ENCODE measurements at regions not wholly inside any gene's neighbourhood (a gene's known extent, or its start where the extent isn't known, plus 50 kb on each side); places are given as distances from the start of the nearest gene placed in this dataset.
A peak's percentile ranks its signal among the peaks of the same experiment; 100 is the strongest.

DNA sequence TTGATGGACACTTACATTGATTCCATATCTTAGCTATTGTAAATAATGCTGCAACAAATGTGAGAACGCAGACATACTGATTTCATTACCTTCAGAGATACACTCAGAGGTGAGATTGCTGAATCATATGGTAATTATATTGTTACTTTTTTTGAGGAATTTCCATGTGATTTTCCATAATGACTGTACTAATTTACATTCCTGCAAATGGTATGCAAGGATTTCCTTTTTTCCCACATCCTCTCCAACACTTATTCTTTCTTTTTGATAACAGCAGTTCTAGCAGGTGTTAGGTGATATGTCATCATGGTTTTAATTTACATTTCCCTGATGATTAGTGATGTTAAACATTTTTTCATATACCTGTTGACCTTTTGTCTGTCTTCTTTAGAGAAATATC, 207.7 kb downstream of the C11orf87 start:
- H3K36me3 ChIP-seq (ENCODE audit: control insufficient read depth, insufficient read depth, low read length) = no peaks in the 10 kb centered on the region
- H3K27me3 Mint-ChIP-seq (ENCODE audit: insufficient read depth) = no peaks in the 10 kb centered on the region
- H3K9me3 ChIP-seq (ENCODE audit: control insufficient read depth, low read length) = peaks cover 2% of the 10 kb centered on the region
- no peak overlapping the region for H3K27ac Mint-ChIP-seq
- no peak overlapping the region for H3K9ac ChIP-seq (ENCODE audit: extremely low read depth, low read length, poor library complexity, severe bottlenecking)
- WGBS, 2 experiments (ENCODE audit: insufficient coverage in 1 of 2, insufficient read length in 1 of 2) = no CpG with 5 or more reads among the region's 1 CpG
- H3K4me3 ChIP-seq (ENCODE audit: low read length) = no peak overlapping the region
- no peak overlapping the region for H3K27ac ChIP-seq (ENCODE audit: low read depth, low read length)
- TF ChIP-seq, protein P1, sequence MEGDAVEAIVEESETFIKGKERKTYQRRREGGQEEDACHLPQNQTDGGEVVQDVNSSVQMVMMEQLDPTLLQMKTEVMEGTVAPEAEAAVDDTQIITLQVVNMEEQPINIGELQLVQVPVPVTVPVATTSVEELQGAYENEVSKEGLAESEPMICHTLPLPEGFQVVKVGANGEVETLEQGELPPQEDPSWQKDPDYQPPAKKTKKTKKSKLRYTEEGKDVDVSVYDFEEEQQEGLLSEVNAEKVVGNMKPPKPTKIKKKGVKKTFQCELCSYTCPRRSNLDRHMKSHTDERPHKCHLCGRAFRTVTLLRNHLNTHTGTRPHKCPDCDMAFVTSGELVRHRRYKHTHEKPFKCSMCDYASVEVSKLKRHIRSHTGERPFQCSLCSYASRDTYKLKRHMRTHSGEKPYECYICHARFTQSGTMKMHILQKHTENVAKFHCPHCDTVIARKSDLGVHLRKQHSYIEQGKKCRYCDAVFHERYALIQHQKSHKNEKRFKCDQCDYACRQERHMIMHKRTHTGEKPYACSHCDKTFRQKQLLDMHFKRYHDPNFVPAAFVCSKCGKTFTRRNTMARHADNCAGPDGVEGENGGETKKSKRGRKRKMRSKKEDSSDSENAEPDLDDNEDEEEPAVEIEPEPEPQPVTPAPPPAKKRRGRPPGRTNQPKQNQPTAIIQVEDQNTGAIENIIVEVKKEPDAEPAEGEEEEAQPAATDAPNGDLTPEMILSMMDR (conservative IDR thresholded peaks at IDR 0.05) = no peak
- no peaks in the 10 kb centered on the region for H3K4me1 Mint-ChIP-seq
- H3K36me3 Mint-ChIP-seq (ENCODE audit: low read depth) = no peaks in the 10 kb centered on the region
- H3K27me3 ChIP-seq (ENCODE audit: control insufficient read depth, insufficient read depth, low read length, poor library complexity, severe bottlenecking) = no peaks in the 10 kb centered on the region
- no peak overlapping the region for H3K4me3 Mint-ChIP-seq
- H3K4me1 ChIP-seq (ENCODE audit: control insufficient read depth, insufficient read depth, low read length) = no peaks in the 10 kb centered on the region
- no peaks in the 10 kb centered on the region for H3K9me3 Mint-ChIP-seq
- no peak for DNase-seq

DNA sequence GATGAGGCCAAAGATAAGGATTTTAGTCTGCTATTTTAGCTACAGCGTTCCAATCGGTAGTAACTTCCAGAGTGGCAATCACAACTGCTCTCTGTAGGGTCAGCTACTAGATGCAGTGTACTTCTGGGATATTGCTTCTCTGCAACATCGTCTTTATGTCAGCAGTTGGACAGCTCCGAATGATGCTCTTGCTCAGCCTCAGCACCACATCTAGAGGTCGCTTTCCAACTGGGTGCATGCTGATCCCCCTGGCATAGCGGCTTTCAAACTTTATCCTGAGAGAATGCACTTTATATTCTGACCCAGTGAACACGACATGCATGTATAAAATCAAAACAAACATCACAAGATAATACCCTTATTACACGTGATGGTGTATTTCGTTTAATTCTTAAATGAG, 219.6 kb downstream of the C11orf87 start:
- 27 to 37% methylated on average over 3 to 7 of the region's 9 CpGs for WGBS, 2 experiments (ENCODE audit: insufficient coverage in 1 of 2, insufficient read length in 1 of 2)
- DNase-seq = peak; percentile 83
- no peak overlapping the region for H3K4me3 ChIP-seq (ENCODE audit: low read length)
- Mint-ChIP-seq H3K27me3 (ENCODE audit: insufficient read depth) (peaks cover 10% of the 10 kb centered on the region), H3K4me3 (no peak overlapping the region), H3K27ac (no peak overlapping the region), H3K4me1 (no peaks in the 10 kb centered on the region), H3K9me3 (no peaks in the 10 kb centered on the region), H3K36me3 (ENCODE audit: low read depth) (no peaks in the 10 kb centered on the region)
- TF ChIP-seq, protein P1 (conservative IDR thresholded peaks at IDR 0.05) = peak; percentile 56
- no peaks in the 10 kb centered on the region for H3K4me1 ChIP-seq (ENCODE audit: control insufficient read depth, insufficient read depth, low read length)
- H3K9me3 ChIP-seq (ENCODE audit: control insufficient read depth, low read length) = no peaks in the 10 kb centered on the region
- H3K36me3 ChIP-seq (ENCODE audit: control insufficient read depth, insufficient read depth, low read length) = no peaks in the 10 kb centered on the region
- no peaks in the 10 kb centered on the region for H3K27me3 ChIP-seq (ENCODE audit: control insufficient read depth, insufficient read depth, low read length, poor library complexity, severe bottlenecking)
- no peak overlapping the region for H3K9ac ChIP-seq (ENCODE audit: extremely low read depth, low read length, poor library complexity, severe bottlenecking)
- H3K27ac ChIP-seq (ENCODE audit: low read depth, low read length) = no peak overlapping the region

DNA sequence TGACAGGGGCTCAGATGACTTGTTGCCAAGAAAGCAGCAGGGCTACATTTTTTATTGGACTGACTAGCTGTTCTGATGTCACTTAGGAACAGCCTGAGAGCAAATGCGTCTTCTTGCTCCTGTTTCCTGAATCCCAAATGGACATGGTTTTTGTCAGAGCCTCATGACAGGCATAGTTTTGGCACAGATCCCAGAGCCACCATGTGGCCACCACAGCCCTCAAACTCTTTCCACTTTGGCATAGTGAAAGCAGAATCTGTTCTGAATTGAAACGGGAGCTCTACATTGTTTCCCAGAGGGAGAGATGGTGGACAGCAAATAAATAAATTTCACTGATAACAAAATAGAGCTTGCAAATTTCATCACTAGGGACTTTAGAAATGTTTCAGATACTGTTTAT, 222.2 kb downstream of the C11orf87 start:
- Mint-ChIP-seq H3K9me3 (no peaks in the 10 kb centered on the region), H3K27ac (no peak overlapping the region), H3K4me3 (no peak overlapping the region), H3K27me3 (ENCODE audit: insufficient read depth) (peaks cover 10% of the 10 kb centered on the region), H3K4me1 (no peaks in the 10 kb centered on the region), H3K36me3 (ENCODE audit: low read depth) (no peaks in the 10 kb centered on the region)
- DNase-seq = no peak
- TF ChIP-seq, protein P1 (conservative IDR thresholded peaks at IDR 0.05) = no peak
- Histone ChIP-seq H3K36me3 (ENCODE audit: control insufficient read depth, insufficient read depth, low read length) (no peaks in the 10 kb centered on the region), H3K4me3 (ENCODE audit: low read length) (no peak overlapping the region), H3K9me3 (ENCODE audit: control insufficient read depth, low read length) (no peaks in the 10 kb centered on the region), H3K9ac (ENCODE audit: extremely low read depth, low read length, poor library complexity, severe bottlenecking) (no peak overlapping the region), H3K4me1 (ENCODE audit: control insufficient read depth, insufficient read depth, low read length) (no peaks in the 10 kb centered on the region), H3K27ac (ENCODE audit: low read depth, low read length) (no peak overlapping the region), H3K27me3 (ENCODE audit: control insufficient read depth, insufficient read depth, low read length, poor library complexity, severe bottlenecking) (no peaks in the 10 kb centered on the region)
- 87 to 88% methylated on average over 1 to 2 of the region's 2 CpGs for WGBS, 2 experiments (ENCODE audit: insufficient coverage in 1 of 2, insufficient read length in 1 of 2)
